ENCODE measurements at regions not wholly inside any gene's neighbourhood (a gene's known extent, or its start where the extent isn't known, plus 50 kb on each side); places are given as distances from the start of the nearest gene placed in this dataset.

DNA sequence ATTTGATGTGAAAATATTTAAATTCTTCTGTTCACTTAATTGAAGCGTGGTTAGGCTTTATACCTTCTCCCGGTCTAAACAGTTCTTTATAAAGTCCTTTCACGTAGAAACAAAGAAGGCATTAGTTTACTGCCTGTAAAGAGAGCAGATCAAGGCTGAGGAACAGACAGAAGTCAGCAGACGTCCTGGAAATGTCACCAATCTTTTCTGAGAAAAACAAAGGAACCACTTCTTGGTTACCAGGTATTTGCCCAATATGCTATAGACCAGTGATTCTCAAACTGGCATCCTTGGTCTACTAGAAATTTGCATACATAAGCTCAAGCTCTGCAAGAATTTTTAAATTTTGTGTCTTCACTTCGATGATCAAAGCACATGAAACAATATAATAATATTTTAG, 89.2 kb upstream of the STK17B start:
- no peak for TF ChIP-seq TCF12 (IDR thresholded peaks at IDR 0.05; ENCODE audit: low read depth)
- no peak for TF ChIP-seq CEBPB (IDR thresholded peaks at IDR 0.05)
- TF ChIP-seq, protein P1, sequence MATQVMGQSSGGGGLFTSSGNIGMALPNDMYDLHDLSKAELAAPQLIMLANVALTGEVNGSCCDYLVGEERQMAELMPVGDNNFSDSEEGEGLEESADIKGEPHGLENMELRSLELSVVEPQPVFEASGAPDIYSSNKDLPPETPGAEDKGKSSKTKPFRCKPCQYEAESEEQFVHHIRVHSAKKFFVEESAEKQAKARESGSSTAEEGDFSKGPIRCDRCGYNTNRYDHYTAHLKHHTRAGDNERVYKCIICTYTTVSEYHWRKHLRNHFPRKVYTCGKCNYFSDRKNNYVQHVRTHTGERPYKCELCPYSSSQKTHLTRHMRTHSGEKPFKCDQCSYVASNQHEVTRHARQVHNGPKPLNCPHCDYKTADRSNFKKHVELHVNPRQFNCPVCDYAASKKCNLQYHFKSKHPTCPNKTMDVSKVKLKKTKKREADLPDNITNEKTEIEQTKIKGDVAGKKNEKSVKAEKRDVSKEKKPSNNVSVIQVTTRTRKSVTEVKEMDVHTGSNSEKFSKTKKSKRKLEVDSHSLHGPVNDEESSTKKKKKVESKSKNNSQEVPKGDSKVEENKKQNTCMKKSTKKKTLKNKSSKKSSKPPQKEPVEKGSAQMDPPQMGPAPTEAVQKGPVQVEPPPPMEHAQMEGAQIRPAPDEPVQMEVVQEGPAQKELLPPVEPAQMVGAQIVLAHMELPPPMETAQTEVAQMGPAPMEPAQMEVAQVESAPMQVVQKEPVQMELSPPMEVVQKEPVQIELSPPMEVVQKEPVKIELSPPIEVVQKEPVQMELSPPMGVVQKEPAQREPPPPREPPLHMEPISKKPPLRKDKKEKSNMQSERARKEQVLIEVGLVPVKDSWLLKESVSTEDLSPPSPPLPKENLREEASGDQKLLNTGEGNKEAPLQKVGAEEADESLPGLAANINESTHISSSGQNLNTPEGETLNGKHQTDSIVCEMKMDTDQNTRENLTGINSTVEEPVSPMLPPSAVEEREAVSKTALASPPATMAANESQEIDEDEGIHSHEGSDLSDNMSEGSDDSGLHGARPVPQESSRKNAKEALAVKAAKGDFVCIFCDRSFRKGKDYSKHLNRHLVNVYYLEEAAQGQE (IDR thresholded peaks at IDR 0.05; ENCODE audit: low read depth): no peak

DNA sequence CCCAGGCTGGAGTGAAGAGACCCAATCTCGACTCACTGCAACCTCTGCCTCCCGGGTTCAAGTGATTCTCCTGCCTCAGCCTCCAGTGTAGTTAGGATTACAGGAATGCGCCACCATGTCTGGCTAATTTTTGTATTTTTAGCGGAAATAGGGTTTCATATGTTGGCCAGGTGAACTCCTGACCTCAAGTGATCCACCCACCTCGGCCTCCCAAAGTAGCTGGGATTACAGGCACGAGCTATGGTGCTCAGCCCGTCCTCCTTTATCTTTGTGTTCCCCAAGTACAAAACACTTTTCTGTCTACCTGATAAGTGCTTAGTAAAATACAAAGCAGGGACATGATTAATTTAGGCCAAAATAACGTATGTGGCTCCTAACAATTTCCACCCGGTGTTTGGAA, 91.2 kb upstream of the STK17B start:
- TF ChIP-seq YY1 (IDR thresholded peaks at IDR 0.05; ENCODE audit: low read depth) (no peak), NFIC (IDR thresholded peaks at IDR 0.05) (no peak), CEBPB (IDR thresholded peaks at IDR 0.05) (no peak), TCF12 (IDR thresholded peaks at IDR 0.05; ENCODE audit: low read depth) (no peak), EGR1 (IDR thresholded peaks at IDR 0.05) (no peak), TAF1 (IDR thresholded peaks at IDR 0.05; ENCODE audit: low read depth) (no peak), FOXM1 (IDR thresholded peaks at IDR 0.05; ENCODE audit: borderline replicate concordance, low read depth) (no peak), TEAD4 (IDR thresholded peaks at IDR 0.05) (no peak)
- TF ChIP-seq, protein P2, sequence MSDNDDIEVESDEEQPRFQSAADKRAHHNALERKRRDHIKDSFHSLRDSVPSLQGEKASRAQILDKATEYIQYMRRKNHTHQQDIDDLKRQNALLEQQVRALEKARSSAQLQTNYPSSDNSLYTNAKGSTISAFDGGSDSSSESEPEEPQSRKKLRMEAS (IDR thresholded peaks at IDR 0.05): no peak
- TF ChIP-seq, protein P3, sequence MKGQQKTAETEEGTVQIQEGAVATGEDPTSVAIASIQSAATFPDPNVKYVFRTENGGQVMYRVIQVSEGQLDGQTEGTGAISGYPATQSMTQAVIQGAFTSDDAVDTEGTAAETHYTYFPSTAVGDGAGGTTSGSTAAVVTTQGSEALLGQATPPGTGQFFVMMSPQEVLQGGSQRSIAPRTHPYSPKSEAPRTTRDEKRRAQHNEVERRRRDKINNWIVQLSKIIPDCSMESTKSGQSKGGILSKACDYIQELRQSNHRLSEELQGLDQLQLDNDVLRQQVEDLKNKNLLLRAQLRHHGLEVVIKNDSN (IDR thresholded peaks at IDR 0.05): no peak
- TF ChIP-seq, protein P1 (IDR thresholded peaks at IDR 0.05; ENCODE audit: low read depth): no peak

DNA sequence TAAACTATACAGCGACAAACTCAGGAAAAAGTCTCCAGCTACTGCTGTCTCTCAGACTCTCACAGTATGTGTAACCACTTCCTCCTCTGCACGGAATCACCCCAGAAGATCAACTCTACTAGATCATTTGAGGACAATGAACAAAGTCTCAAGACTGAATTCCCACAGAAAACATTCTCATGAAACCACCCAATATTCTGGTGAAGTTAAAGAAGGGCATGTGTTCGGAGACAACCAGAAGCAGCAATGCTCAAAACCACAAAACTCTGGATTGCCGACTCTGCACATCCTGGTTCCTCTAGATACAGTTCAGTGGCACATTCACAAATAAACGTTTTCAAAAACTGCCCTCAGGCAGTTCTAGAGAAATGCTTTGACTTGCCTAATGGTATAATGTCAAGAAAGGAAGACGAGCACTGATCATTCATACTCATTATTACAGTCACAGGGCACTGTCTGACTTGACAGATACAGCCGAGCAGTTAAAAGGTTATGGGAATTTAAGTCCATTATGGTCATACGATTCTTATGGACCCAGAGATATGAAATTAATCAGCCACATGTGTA, 91.9 kb upstream of the STK17B start:
- TF ChIP-seq TAF1 (IDR thresholded peaks at IDR 0.05; ENCODE audit: low read depth): no peak
- TF ChIP-seq CEBPB (IDR thresholded peaks at IDR 0.05): no peak
- TF ChIP-seq EP300 (IDR thresholded peaks at IDR 0.05; ENCODE audit: borderline replicate concordance): no peak
- TF ChIP-seq, protein P3 (IDR thresholded peaks at IDR 0.05): no peak
- TF ChIP-seq EGR1 (IDR thresholded peaks at IDR 0.05): no peak
- TF ChIP-seq, protein P1 (IDR thresholded peaks at IDR 0.05; ENCODE audit: low read depth): no peak
- no peak for TF ChIP-seq TEAD4 (IDR thresholded peaks at IDR 0.05)
- TF ChIP-seq ZBTB7A (IDR thresholded peaks at IDR 0.05; ENCODE audit: low read depth): no peak
- no peak for TF ChIP-seq NFIC (IDR thresholded peaks at IDR 0.05)
- no peak for TF ChIP-seq TCF12 (IDR thresholded peaks at IDR 0.05; ENCODE audit: low read depth)
- TF ChIP-seq, protein P2 (IDR thresholded peaks at IDR 0.05): no peak
- TF ChIP-seq FOXM1 (IDR thresholded peaks at IDR 0.05; ENCODE audit: borderline replicate concordance, low read depth): no peak
- TF ChIP-seq RAD21 (IDR thresholded peaks at IDR 0.05; ENCODE audit: low read depth): no peak
- no peak for TF ChIP-seq YY1 (IDR thresholded peaks at IDR 0.05; ENCODE audit: low read depth)
- TF ChIP-seq CREB1 (IDR thresholded peaks at IDR 0.05; ENCODE audit: low read depth): no peak

DNA sequence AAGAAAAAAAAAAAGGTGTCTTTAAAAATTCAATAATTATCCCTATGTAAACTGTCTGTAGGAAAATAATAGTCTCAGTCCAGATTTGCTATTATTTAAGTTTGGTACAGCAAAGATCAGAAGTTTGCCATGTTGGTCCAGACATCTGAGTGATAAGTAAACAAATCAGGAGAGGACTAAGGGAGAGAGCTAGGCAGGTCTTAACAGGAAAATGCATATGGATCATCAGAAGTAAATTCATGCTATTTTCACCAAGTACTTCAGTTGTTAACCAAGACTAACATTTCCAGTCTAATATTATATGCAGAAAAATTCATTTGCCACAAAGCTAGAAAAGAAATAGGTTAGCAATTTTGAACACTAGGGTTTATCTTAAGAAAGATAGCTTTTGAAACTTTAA, 95.0 kb upstream of the STK17B start:
- TF ChIP-seq FOXM1 (IDR thresholded peaks at IDR 0.05; ENCODE audit: borderline replicate concordance, low read depth): no peak
- TF ChIP-seq, protein P3 (IDR thresholded peaks at IDR 0.05): no peak
- TF ChIP-seq, protein P1 (IDR thresholded peaks at IDR 0.05; ENCODE audit: low read depth): no peak
- no peak for TF ChIP-seq CEBPB (IDR thresholded peaks at IDR 0.05)
- no peak for TF ChIP-seq CREB1 (IDR thresholded peaks at IDR 0.05; ENCODE audit: low read depth)
- no peak for TF ChIP-seq YY1 (IDR thresholded peaks at IDR 0.05; ENCODE audit: low read depth)
- no peak for TF ChIP-seq TCF12 (IDR thresholded peaks at IDR 0.05; ENCODE audit: low read depth)
- no peak for TF ChIP-seq EGR1 (IDR thresholded peaks at IDR 0.05)
- TF ChIP-seq TEAD4 (IDR thresholded peaks at IDR 0.05): no peak
- TF ChIP-seq EP300 (IDR thresholded peaks at IDR 0.05; ENCODE audit: borderline replicate concordance): no peak
- TF ChIP-seq RAD21 (IDR thresholded peaks at IDR 0.05; ENCODE audit: low read depth): no peak
- no peak for TF ChIP-seq ZBTB7A (IDR thresholded peaks at IDR 0.05; ENCODE audit: low read depth)
- TF ChIP-seq TAF1 (IDR thresholded peaks at IDR 0.05; ENCODE audit: low read depth): no peak
- TF ChIP-seq NFIC (IDR thresholded peaks at IDR 0.05): no peak
- TF ChIP-seq, protein P2 (IDR thresholded peaks at IDR 0.05): no peak
